Endodermal cell (in vitro differentiated cells): ENCODE measurements at regions not wholly inside any gene's neighbourhood (a gene's known extent, or its start where the extent isn't known, plus 50 kb on each side); places are given as distances from the start of the nearest gene placed in this dataset.
A peak's percentile ranks its signal among the peaks of the same experiment; 100 is the strongest.

Experiments used
- DNase-seq: peaks from one replicate; pipeline ENCODE4 v3.0.0-alpha.2; 2017
- H3K27ac ChIP-seq: 2 replicates; pipeline ENCODE4 v1.5.1; 2013; ENCODE audit warnings: mild to moderate bottlenecking, low read depth, low read length, moderate library complexity
- H3K27me3 ChIP-seq: 2 replicates; pipeline ENCODE4 v1.6.1; 2013; ENCODE audit warnings: mild to moderate bottlenecking, low read length, moderate library complexity; ENCODE audit not compliant: insufficient read depth, control insufficient read depth, poor library complexity, severe bottlenecking
- H3K36me3 ChIP-seq: 2 replicates; pipeline ENCODE4 v1.7.0; 2013; ENCODE audit warnings: mild to moderate bottlenecking, low read length, moderate library complexity; ENCODE audit not compliant: control insufficient read depth, insufficient read depth
- H3K4me1 ChIP-seq: one replicate; pipeline ENCODE4 v1.7.0; 2013; ENCODE audit warnings: low read length; ENCODE audit not compliant: control insufficient read depth, insufficient read depth
- H3K4me3 ChIP-seq: 2 replicates; pipeline ENCODE4 v1.5.1; 2013; ENCODE audit warnings: mild to moderate bottlenecking, low read length, moderate library complexity
- H3K9ac ChIP-seq: 2 replicates; pipeline ENCODE4 v1.6.1; 2013; ENCODE audit warnings: mild to moderate bottlenecking, low read length, moderate library complexity; ENCODE audit not compliant: poor library complexity, severe bottlenecking; ENCODE audit errors: extremely low read depth
- H3K9me3 ChIP-seq: 2 replicates; pipeline ENCODE4 v1.6.1; 2013; ENCODE audit warnings: mild to moderate bottlenecking, low read length, moderate library complexity; ENCODE audit not compliant: control insufficient read depth
- H3K27ac Mint-ChIP-seq: 2 replicates; pipeline ENCODE4 v1.8.0; 2020; ENCODE audit warnings: mixed read lengths
- H3K27me3 Mint-ChIP-seq: 2 replicates; pipeline ENCODE4 v1.8.0; 2021; ENCODE audit warnings: mild to moderate bottlenecking, mixed read lengths; ENCODE audit not compliant: insufficient read depth
- H3K36me3 Mint-ChIP-seq: 2 replicates; pipeline ENCODE4 v1.8.0; 2020; ENCODE audit warnings: low read depth, mixed read lengths
- H3K4me1 Mint-ChIP-seq: 2 replicates; pipeline ENCODE4 v1.8.0; 2020; ENCODE audit warnings: mixed read lengths
- H3K4me3 Mint-ChIP-seq: 2 replicates; pipeline ENCODE4 v1.8.0; 2020; ENCODE audit warnings: mild to moderate bottlenecking, moderate library complexity, mixed read lengths
- H3K9me3 Mint-ChIP-seq: 2 replicates; pipeline ENCODE4 v1.8.0; 2020; ENCODE audit warnings: mild to moderate bottlenecking, mixed read lengths
- CTCF ChIP-seq: fragments of 200-600 bp; sonication (generic); conservative IDR thresholded peaks from 2 replicates; pipeline ENCODE4 v1.5.0; 2021; ENCODE audit warnings: antibody characterized with exemption, mild to moderate bottlenecking
- WGBS, 2 experiments: methylation state at CpG; one replicate each; pipeline versions ENCODE4 v1.1.5 to v1.1.7; 2013; ENCODE audit warnings: missing lambda C conversion rate in 2 of 2, mixed read lengths in 1 of 2; ENCODE audit not compliant: insufficient coverage in 1 of 2, insufficient read length in 1 of 2; 5-methylcytosine and 5-hydroxymethylcytosine counted together

DNA sequence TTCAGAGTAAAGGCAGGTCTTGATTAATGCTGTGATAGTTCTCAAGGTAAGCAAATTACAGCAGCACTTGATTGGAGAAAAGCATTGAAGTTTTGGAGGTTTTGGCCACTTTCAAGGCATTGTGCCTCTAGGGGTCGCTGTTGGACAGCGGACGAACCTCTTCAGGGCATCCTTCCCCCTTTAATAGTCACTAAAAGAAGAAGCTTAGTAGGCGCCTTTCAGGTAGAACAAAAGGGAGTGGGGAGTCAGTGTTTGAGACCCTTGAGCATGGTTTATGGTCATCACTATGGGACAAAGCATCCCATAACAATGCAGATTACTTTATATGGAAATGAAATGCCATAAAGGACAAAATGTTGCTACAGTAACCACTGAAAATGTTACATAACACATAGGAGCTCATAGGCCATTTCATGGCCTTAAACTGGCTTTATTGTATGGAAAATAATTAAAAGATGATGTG lies 199.5 kb upstream of the DCN start:
- no peaks in the 10 kb centered on the region for H3K4me1 ChIP-seq
- DNase-seq = peak; percentile 98
- Mint-ChIP-seq H3K27ac (peak overlapping the region; percentile 91), H3K9me3 (no peaks in the 10 kb centered on the region), H3K27me3 (no peaks in the 10 kb centered on the region), H3K36me3 (no peaks in the 10 kb centered on the region), H3K4me1 (peaks cover 6% of the 10 kb centered on the region), H3K4me3 (peak overlapping the region; percentile 56)
- H3K27ac ChIP-seq = peak overlapping the region; percentile 90
- WGBS, 2 experiments = 0 to 11% methylated on average over 2 to 4 of the region's 4 CpGs
- no peaks in the 10 kb centered on the region for H3K9me3 ChIP-seq
- no peaks in the 10 kb centered on the region for H3K27me3 ChIP-seq
- peak overlapping the region; percentile 1 for H3K9ac ChIP-seq
- H3K4me3 ChIP-seq = peak overlapping the region; percentile 81
- TF ChIP-seq CTCF = peak; percentile 98
- no peaks in the 10 kb centered on the region for H3K36me3 ChIP-seq

- peak overlapping the region; percentile 90 for H3K27ac ChIP-seq
- Mint-ChIP-seq H3K4me3 (peak overlapping the region; percentile 56), H3K9me3 (no peaks in the 10 kb centered on the region), H3K36me3 (no peaks in the 10 kb centered on the region), H3K27ac (peak overlapping the region; percentile 91), H3K27me3 (no peaks in the 10 kb centered on the region), H3K4me1 (peaks cover 6% of the 10 kb centered on the region)
- H3K9ac ChIP-seq = peak overlapping the region; percentile 1
- WGBS, 2 experiments = 4 to 10% methylated on average over 8 to 11 of the region's 11 CpGs
- no peaks in the 10 kb centered on the region for H3K4me1 ChIP-seq
- peak; percentile 94 for DNase-seq
- no peaks in the 10 kb centered on the region for H3K9me3 ChIP-seq
- H3K27me3 ChIP-seq = no peaks in the 10 kb centered on the region
- no peak for TF ChIP-seq CTCF
- no peaks in the 10 kb centered on the region for H3K36me3 ChIP-seq
- peak overlapping the region; percentile 81 for H3K4me3 ChIP-seq
These were observed 198.7 kb upstream of the DCN start for GRCh38 chr12:91381309-91381804.

DNA sequence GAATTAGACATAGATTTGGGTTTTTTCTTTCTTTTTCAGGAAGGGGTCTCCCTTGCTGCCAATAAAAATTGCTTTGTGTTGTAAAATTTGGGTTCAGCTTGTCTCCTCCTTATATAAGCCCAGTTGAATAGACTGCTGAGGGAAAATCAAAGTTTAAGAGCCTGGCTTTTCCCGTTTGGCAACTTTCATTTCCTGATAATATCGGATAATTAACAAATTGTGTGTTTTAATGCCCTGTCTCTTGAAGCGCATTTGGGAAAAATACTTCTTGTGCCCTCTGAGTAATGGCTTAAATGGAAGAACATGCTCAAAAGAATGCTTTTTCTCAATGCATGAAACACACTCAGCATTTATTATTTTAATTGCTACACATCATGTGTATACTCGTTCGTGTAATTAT lies 198.0 kb upstream of the DCN start:
- Histone ChIP-seq H3K36me3 (no peaks in the 10 kb centered on the region), H3K27me3 (no peaks in the 10 kb centered on the region), H3K9me3 (no peaks in the 10 kb centered on the region), H3K27ac (no peak overlapping the region), H3K9ac (no peak overlapping the region), H3K4me3 (no peak overlapping the region), H3K4me1 (no peaks in the 10 kb centered on the region)
- WGBS, 2 experiments = 79% methylated on average over 3 of the region's 5 CpGs; no CpG with 5 or more reads in 1 of the 2 experiments
- Mint-ChIP-seq H3K4me1 (peaks cover 6% of the 10 kb centered on the region), H3K36me3 (no peaks in the 10 kb centered on the region), H3K4me3 (peak overlapping the region; percentile 56), H3K9me3 (no peaks in the 10 kb centered on the region), H3K27ac (no peak overlapping the region), H3K27me3 (no peaks in the 10 kb centered on the region)
- no peak for DNase-seq
- no peak for TF ChIP-seq CTCF
